ENCODE measurements at regions not wholly inside any gene's neighbourhood (a gene's known extent, or its start where the extent isn't known, plus 50 kb on each side); places are given as distances from the start of the nearest gene placed in this dataset.
"Not testable (repeated sequence)": the region's sequence is repeated elsewhere in the genome, so short reads cannot be mapped to it uniquely, and the experiment has no call there.

- TF ChIP-seq CTCF, POLR2A (IDR thresholded peaks at IDR 0.05): not testable (repeated sequence)
These were observed 83.1 kb upstream of the SAMD11 start for GRCh38 chr1:840592-840991.

All from testis (tissue), 2 donors.